Natural killer cell (primary cell): ENCODE measurements at regions not wholly inside any gene's neighbourhood (a gene's known extent, or its start where the extent isn't known, plus 50 kb on each side); places are given as distances from the start of the nearest gene placed in this dataset.

Experiments
- ATAC-seq, 3 donors: fragments of 150-1000 bp in 2 of 3; fragments of 200-7000 bp in 1 of 3; cut with Tn5 transposase; 1 replicate in 1 of 3; 2 replicates in 2 of 3; pipeline ENCODE4 v1.10.0; 2021; ENCODE audit warnings: mild to moderate bottlenecking in 2 of 3, moderate library complexity in 2 of 3
- DNase-seq, 2 donors: peaks; one replicate each; pipeline versions ENCODE4 v3.0.0 to v3.0.0-alpha.2; 2013 to 2021; ENCODE audit warnings: mixed read lengths in 1 of 2
- H3K27ac ChIP-seq: one replicate; pipeline ENCODE4 v1.5.1; 2013; ENCODE audit warnings: mild to moderate bottlenecking, low read length
- H3K27me3 ChIP-seq: one replicate; pipeline ENCODE4 v1.6.1; 2013; ENCODE audit warnings: low read length; ENCODE audit not compliant: control insufficient read depth, insufficient read depth
- H3K36me3 ChIP-seq: one replicate; pipeline ENCODE4 v1.6.1; 2013; ENCODE audit warnings: low read length; ENCODE audit not compliant: control insufficient read depth, insufficient read depth
- H3K4me1 ChIP-seq: one replicate; pipeline ENCODE4 v1.6.1; 2013; ENCODE audit warnings: low read length; ENCODE audit not compliant: control insufficient read depth, insufficient read depth
- H3K4me3 ChIP-seq: one replicate; pipeline ENCODE4 v1.5.1; 2013; ENCODE audit warnings: low read length
- H3K9me3 ChIP-seq: one replicate; pipeline ENCODE4 v1.6.1; 2013; ENCODE audit warnings: low read length; ENCODE audit not compliant: control insufficient read depth, insufficient read depth
- H3K27ac Mint-ChIP-seq, 2 donors: one replicate each; pipeline ENCODE4 v1.8.0; 2022; ENCODE audit warnings: mild to moderate bottlenecking in 2 of 2, mixed read lengths in 2 of 2, moderate library complexity in 1 of 2
- H3K27me3 Mint-ChIP-seq, 2 donors: one replicate each; pipeline ENCODE4 v1.8.0; 2022; ENCODE audit warnings: low read depth in 2 of 2, mixed read lengths in 2 of 2
- H3K36me3 Mint-ChIP-seq: one replicate; pipeline ENCODE4 v1.8.0; 2022; ENCODE audit warnings: mixed read lengths
- H3K4me1 Mint-ChIP-seq, 2 donors: one replicate each; pipeline ENCODE4 v1.8.0; 2022; ENCODE audit warnings: mixed read lengths in 2 of 2
- H3K4me3 Mint-ChIP-seq: one replicate; pipeline ENCODE4 v1.8.0; 2022; ENCODE audit warnings: mild to moderate bottlenecking, moderate library complexity, mixed read lengths
- H3K9me3 Mint-ChIP-seq, 2 donors: one replicate each; pipeline ENCODE4 v1.8.0; 2022; ENCODE audit warnings: mixed read lengths in 2 of 2
- WGBS: methylation state at CpG from one replicate; pipeline ENCODE4 v1.1.7; 2013; ENCODE audit warnings: missing lambda C conversion rate; ENCODE audit not compliant: insufficient coverage; 5-methylcytosine and 5-hydroxymethylcytosine counted together
- intact Hi-C: fragments of 100-400 bp; cut with micrococcal nuclease; formaldehyde crosslinking; loops from one replicate; pipeline ENCODE4 v1.14.2; 2022
- TF ChIP-seq, protein P1 (sequence below): fragments of 200-600 bp; IDR thresholded peaks from one replicate; pipeline ENCODE4 v1.8.0; 2022; ENCODE audit warnings: antibody characterized with exemption

DNA sequence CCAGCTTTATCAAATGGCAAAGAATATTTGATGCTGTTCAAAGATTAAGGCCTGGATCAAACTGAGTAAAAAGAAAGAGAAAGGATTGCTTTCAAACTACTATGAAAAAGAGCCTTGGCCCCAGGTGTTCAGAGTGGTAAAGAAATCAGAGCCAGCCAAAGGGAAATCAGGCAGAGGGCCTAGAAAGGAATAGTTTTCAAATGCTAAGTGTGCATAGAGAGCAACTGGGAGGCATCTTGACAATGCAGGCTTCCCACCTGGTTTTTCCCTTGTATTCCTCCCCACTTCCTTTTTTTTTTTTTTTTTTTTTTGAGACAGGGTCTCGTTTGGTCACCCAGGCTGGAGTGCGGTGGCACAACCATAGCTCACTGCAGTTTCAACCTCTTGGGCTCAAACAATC, 340.2 kb upstream of the ADAMTS9 start:
- Histone ChIP-seq H3K4me3 (no peak overlapping the region), H3K4me1 (no peaks in the 10 kb centered on the region), H3K36me3 (no peaks in the 10 kb centered on the region), H3K9me3 (no peaks in the 10 kb centered on the region), H3K27ac (no peak overlapping the region), H3K27me3 (no peaks in the 10 kb centered on the region)
- no peak overlapping the region for H3K4me3 Mint-ChIP-seq
- TF ChIP-seq, protein P1, sequence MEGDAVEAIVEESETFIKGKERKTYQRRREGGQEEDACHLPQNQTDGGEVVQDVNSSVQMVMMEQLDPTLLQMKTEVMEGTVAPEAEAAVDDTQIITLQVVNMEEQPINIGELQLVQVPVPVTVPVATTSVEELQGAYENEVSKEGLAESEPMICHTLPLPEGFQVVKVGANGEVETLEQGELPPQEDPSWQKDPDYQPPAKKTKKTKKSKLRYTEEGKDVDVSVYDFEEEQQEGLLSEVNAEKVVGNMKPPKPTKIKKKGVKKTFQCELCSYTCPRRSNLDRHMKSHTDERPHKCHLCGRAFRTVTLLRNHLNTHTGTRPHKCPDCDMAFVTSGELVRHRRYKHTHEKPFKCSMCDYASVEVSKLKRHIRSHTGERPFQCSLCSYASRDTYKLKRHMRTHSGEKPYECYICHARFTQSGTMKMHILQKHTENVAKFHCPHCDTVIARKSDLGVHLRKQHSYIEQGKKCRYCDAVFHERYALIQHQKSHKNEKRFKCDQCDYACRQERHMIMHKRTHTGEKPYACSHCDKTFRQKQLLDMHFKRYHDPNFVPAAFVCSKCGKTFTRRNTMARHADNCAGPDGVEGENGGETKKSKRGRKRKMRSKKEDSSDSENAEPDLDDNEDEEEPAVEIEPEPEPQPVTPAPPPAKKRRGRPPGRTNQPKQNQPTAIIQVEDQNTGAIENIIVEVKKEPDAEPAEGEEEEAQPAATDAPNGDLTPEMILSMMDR = no peak
- no peak overlapping the region for H3K27ac Mint-ChIP-seq
- DNase-seq (no peak), ATAC-seq (no peak)
- H3K4me1 Mint-ChIP-seq = no peaks in the 10 kb centered on the region
- WGBS = 100% methylated on average over 1 of the region's 2 CpGs
- peaks cover 19 to 24% of the 10 kb centered on the region in 2 donors for H3K9me3 Mint-ChIP-seq
- no peaks in the 10 kb centered on the region for H3K36me3 Mint-ChIP-seq
- intact Hi-C loops = no loop called here
- H3K27me3 Mint-ChIP-seq = no peaks in the 10 kb centered on the region

DNA sequence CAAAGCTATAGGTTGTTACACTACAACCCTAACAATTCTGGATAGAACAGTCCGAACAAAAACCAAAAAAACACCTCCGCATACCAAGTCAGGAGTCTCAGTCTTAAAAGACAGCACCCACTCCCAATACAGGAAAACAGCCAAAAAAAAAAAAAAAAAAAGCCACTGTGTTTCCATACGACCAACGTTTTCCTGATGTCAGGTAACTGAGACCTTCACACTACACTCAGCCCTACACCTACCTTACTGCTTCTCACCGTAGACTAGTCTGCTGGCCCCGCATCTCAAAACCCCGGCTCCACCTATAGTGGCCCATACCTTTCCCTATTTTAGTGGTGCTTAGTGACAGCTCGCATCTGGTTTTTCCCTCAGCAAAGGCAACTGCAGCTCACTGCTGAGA, 339.5 kb upstream of the ADAMTS9 start:
- 85% methylated on average over 8 of the region's 8 CpGs for WGBS
- Histone ChIP-seq H3K4me1 (no peaks in the 10 kb centered on the region), H3K36me3 (no peaks in the 10 kb centered on the region), H3K27me3 (no peaks in the 10 kb centered on the region), H3K27ac (no peak overlapping the region), H3K9me3 (no peaks in the 10 kb centered on the region), H3K4me3 (no peak overlapping the region)
- TF ChIP-seq, protein P1 = no peak
- H3K36me3 Mint-ChIP-seq = no peaks in the 10 kb centered on the region
- H3K9me3 Mint-ChIP-seq = peaks cover 19 to 26% of the 10 kb centered on the region in 2 donors
- H3K27me3 Mint-ChIP-seq = no peaks in the 10 kb centered on the region
- H3K4me1 Mint-ChIP-seq = no peaks in the 10 kb centered on the region
- H3K27ac Mint-ChIP-seq = no peak overlapping the region
- H3K4me3 Mint-ChIP-seq = no peak overlapping the region
- DNase-seq = no peak
- no peak for ATAC-seq
- intact Hi-C loops = no loop called here

DNA sequence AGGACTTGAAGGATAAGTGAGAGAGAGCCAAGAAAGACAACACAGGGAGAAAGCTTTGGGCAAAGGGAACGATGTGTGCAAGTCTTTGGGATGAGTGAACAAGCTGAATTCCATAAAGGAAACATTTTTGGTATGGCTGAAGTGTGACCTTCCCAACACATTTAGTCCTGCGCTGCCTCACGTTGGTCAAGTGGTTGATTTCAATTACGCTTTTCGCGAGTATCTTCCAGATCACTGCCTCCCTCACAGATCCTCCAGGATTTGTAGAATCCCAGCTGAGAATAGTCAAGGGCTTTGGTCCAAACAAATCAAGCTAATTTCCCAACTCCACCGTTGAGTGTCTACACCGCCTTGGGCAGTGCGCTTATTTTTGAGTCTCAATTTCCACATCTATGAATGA, 338.4 kb upstream of the ADAMTS9 start:
- peaks cover 18 to 26% of the 10 kb centered on the region in 2 donors for H3K9me3 Mint-ChIP-seq
- no peak for ATAC-seq
- no peaks in the 10 kb centered on the region for H3K27me3 ChIP-seq
- H3K36me3 ChIP-seq = no peaks in the 10 kb centered on the region
- H3K27me3 Mint-ChIP-seq = no peaks in the 10 kb centered on the region
- H3K36me3 Mint-ChIP-seq = no peaks in the 10 kb centered on the region
- WGBS = 92% methylated on average over 7 of the region's 9 CpGs
- DNase-seq = no peak
- no peak overlapping the region for H3K27ac ChIP-seq
- H3K4me3 Mint-ChIP-seq = no peak overlapping the region
- H3K9me3 ChIP-seq = no peaks in the 10 kb centered on the region
- no peak overlapping the region for H3K4me3 ChIP-seq
- TF ChIP-seq, protein P1 = no peak
- intact Hi-C loops = no loop called here
- no peaks in the 10 kb centered on the region for H3K4me1 Mint-ChIP-seq
- H3K27ac Mint-ChIP-seq = no peak overlapping the region
- H3K4me1 ChIP-seq = no peaks in the 10 kb centered on the region

DNA sequence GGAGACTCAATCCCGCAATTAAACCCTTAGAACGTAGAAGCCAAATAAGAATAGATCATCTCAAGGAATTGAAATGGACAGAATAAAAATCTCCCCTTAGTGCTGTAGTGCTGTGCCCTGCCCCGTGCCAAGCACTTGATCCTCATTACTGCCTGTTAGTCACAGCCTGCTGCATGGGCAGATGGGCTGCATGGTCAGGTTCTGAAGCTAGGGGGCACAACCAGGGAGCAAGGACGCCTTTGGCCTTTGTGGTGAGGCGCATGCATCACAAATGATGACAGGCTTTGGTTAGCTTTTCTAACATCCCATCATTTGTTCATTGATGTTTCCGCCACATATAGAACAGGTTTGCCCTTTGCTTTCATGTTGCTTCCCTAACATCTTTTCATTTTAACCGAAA, 336.3 kb upstream of the ADAMTS9 start:
- no peak overlapping the region for H3K4me3 ChIP-seq
- Mint-ChIP-seq H3K36me3 (no peaks in the 10 kb centered on the region), H3K27me3 (no peaks in the 10 kb centered on the region), H3K4me3 (no peak overlapping the region), H3K27ac (no peak overlapping the region), H3K9me3 (peaks cover 5 to 15% of the 10 kb centered on the region in 2 donors), H3K4me1 (no peaks in the 10 kb centered on the region)
- 81% methylated on average over 6 of the region's 7 CpGs for WGBS
- H3K36me3 ChIP-seq = no peaks in the 10 kb centered on the region
- ATAC-seq (no peak), DNase-seq (no peak)
- H3K4me1 ChIP-seq = no peaks in the 10 kb centered on the region
- no peak overlapping the region for H3K27ac ChIP-seq
- TF ChIP-seq, protein P1 = no peak
- H3K27me3 ChIP-seq = no peaks in the 10 kb centered on the region
- intact Hi-C loops = no loop called here
- H3K9me3 ChIP-seq = no peaks in the 10 kb centered on the region
